ENCODE measurements at regions not wholly inside any gene's neighbourhood (a gene's known extent, or its start where the extent isn't known, plus 50 kb on each side); places are given as distances from the start of the nearest gene placed in this dataset.

DNA sequence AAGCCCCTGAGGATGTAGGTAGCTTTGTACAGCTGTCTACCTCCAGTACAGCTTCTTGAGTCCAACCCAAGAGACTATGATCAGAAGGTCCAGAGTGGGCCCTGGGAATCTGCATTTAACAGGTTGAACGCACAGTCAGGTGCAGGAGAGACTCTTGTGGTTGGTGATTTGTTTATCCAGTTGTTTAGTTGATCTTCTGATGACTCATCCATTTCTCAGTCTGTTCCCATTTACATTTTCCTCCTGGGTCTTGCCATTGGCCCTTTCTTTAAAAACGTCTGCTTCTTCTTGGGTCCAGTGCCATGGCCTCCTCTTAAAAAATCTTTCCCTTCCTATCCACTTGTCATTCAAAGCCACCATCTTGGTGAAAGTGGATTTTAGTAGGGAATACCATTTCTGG is 734.2 kb downstream of the MED13L start:
- TF ChIP-seq, protein P1, sequence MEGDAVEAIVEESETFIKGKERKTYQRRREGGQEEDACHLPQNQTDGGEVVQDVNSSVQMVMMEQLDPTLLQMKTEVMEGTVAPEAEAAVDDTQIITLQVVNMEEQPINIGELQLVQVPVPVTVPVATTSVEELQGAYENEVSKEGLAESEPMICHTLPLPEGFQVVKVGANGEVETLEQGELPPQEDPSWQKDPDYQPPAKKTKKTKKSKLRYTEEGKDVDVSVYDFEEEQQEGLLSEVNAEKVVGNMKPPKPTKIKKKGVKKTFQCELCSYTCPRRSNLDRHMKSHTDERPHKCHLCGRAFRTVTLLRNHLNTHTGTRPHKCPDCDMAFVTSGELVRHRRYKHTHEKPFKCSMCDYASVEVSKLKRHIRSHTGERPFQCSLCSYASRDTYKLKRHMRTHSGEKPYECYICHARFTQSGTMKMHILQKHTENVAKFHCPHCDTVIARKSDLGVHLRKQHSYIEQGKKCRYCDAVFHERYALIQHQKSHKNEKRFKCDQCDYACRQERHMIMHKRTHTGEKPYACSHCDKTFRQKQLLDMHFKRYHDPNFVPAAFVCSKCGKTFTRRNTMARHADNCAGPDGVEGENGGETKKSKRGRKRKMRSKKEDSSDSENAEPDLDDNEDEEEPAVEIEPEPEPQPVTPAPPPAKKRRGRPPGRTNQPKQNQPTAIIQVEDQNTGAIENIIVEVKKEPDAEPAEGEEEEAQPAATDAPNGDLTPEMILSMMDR (IDR thresholded peaks at IDR 0.05; ENCODE audit: unreplicated experiment), result no peak
- H3K36me3 Mint-ChIP-seq (ENCODE audit: low read depth, unreplicated experiment), result no peaks in the 10 kb centered on the region
- peaks cover 1% of the 10 kb centered on the region for H3K27me3 Mint-ChIP-seq (ENCODE audit: unreplicated experiment)
- no peak overlapping the region for H3K27ac Mint-ChIP-seq (ENCODE audit: unreplicated experiment)
- no peak overlapping the region for H3K4me3 Mint-ChIP-seq (ENCODE audit: unreplicated experiment)
- no peak for DNase-seq (ENCODE audit: low spot score)
- H3K9me3 Mint-ChIP-seq (ENCODE audit: unreplicated experiment), result no peaks in the 10 kb centered on the region
- H3K4me1 Mint-ChIP-seq (ENCODE audit: unreplicated experiment), result no peaks in the 10 kb centered on the region

DNA sequence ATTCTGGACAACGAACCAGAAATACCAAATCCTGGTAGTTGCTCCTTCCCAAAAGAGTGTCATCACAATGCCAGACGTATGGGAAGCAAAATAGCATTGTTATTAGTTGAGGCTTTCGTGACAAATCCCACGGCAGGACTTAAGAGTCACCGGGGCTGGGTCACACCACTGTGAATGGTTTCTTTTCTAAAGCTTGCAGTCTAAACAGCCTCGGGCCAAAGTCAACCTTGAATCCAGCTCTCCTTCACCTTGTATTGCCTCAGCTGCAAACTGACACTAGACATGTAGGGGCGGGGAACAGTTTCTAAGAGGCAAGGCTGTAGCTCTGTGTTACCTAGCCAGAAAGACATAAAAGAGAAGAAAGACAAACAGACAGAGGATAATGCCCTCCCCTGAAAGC is 734.8 kb downstream of the MED13L start:
- Mint-ChIP-seq H3K4me1 (ENCODE audit: unreplicated experiment) (no peaks in the 10 kb centered on the region), H3K27me3 (ENCODE audit: unreplicated experiment) (peaks cover 1% of the 10 kb centered on the region), H3K36me3 (ENCODE audit: low read depth, unreplicated experiment) (no peaks in the 10 kb centered on the region), H3K4me3 (ENCODE audit: unreplicated experiment) (no peak overlapping the region), H3K9me3 (ENCODE audit: unreplicated experiment) (no peaks in the 10 kb centered on the region), H3K27ac (ENCODE audit: unreplicated experiment) (no peak overlapping the region)
- DNase-seq (ENCODE audit: low spot score), result no peak
- TF ChIP-seq, protein P1 (IDR thresholded peaks at IDR 0.05; ENCODE audit: unreplicated experiment), result no peak

DNA sequence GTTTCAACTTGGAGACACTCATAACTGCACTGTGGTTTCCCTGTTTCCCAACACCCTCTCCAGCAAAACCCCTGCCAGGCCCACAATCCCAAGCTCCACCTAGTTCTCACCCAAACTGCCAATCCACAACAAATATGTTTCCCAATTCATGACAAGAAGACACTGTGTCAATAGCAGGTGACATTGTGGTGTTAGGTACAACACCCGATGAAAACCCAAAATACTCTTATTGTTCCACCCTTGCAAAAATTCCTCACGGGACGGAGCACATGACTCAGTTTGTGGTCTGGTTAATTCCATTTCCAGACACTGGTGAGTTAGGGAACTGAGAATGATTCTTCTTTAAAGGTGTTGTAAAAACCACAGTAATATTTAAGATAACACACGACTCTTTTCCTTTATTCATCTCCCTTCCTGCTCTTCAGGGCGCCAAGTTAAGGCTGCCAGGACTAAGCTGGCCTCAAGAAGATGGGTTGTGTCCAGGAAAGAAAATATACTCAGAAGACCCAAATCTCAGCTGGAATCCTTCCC is 735.5 kb downstream of the MED13L start:
- Mint-ChIP-seq H3K4me1 (ENCODE audit: unreplicated experiment) (no peaks in the 10 kb centered on the region), H3K4me3 (ENCODE audit: unreplicated experiment) (no peak overlapping the region), H3K27ac (ENCODE audit: unreplicated experiment) (no peak overlapping the region), H3K9me3 (ENCODE audit: unreplicated experiment) (no peaks in the 10 kb centered on the region), H3K27me3 (ENCODE audit: unreplicated experiment) (peaks cover 1% of the 10 kb centered on the region), H3K36me3 (ENCODE audit: low read depth, unreplicated experiment) (no peaks in the 10 kb centered on the region)
- TF ChIP-seq, protein P1 (IDR thresholded peaks at IDR 0.05; ENCODE audit: unreplicated experiment), result no peak
- DNase-seq (ENCODE audit: low spot score), result no peak

DNA sequence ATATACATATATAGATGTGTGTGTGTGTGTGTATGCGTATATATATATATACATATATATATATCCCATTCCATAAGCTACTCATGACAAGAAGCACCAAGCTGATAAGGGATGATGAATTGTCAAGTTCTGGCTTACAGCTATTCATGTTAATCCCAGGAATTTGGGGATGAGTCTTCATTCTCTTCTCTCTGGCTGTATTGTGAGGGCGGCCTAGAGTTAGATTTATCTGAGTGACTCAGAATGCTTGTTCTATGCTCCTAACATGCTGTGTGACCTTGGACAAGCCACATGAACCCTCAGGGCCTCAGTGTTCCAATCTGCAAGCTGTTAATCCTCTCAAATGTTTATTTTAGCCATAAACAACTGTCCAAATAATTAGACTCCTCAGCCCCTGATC is 749.0 kb downstream of the MED13L start:
- no peak overlapping the region for H3K27ac Mint-ChIP-seq (ENCODE audit: unreplicated experiment)
- TF ChIP-seq, protein P1 (IDR thresholded peaks at IDR 0.05; ENCODE audit: unreplicated experiment), result no peak
- H3K4me3 Mint-ChIP-seq (ENCODE audit: unreplicated experiment), result no peak overlapping the region
- H3K27me3 Mint-ChIP-seq (ENCODE audit: unreplicated experiment), result peaks cover 1% of the 10 kb centered on the region
- H3K9me3 Mint-ChIP-seq (ENCODE audit: unreplicated experiment), result no peaks in the 10 kb centered on the region
- no peaks in the 10 kb centered on the region for H3K36me3 Mint-ChIP-seq (ENCODE audit: low read depth, unreplicated experiment)
- DNase-seq (ENCODE audit: low spot score), result no peak
- no peaks in the 10 kb centered on the region for H3K4me1 Mint-ChIP-seq (ENCODE audit: unreplicated experiment)

DNA sequence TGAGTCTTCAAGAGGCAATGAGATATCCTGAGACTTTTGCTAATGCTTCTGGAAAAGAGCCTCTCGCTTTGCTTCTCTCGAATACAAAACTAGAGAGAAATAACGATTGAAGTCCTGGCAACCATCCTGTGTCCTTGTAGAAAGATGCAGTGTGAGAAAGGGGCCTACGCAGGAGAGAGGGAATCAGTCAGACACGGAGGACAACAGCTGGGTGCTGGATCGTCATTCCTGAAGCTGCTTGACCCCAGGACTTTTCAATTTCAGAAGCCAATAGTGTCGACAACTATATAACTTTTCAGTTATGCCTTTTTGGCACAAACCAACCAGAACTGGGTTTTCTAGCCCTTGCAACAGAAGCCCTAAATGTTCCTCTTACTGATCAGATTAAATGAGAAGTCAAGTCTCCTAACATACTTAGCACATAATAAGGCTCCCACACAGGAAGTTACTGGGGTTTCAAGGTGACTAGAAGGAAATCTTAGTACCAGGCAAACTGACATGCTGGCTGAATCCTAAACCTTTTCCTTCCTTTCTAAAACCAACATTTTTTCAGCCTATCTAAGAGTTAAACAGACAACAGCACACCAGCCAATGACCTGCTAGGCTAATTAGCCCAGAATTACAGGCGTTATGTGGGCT is 755.6 kb downstream of the MED13L start:
- Mint-ChIP-seq H3K4me1 (ENCODE audit: unreplicated experiment) (peaks cover 10% of the 10 kb centered on the region), H3K4me3 (ENCODE audit: unreplicated experiment) (no peak overlapping the region), H3K27me3 (ENCODE audit: unreplicated experiment) (peaks cover 1% of the 10 kb centered on the region), H3K36me3 (ENCODE audit: low read depth, unreplicated experiment) (peaks cover 4% of the 10 kb centered on the region), H3K9me3 (ENCODE audit: unreplicated experiment) (no peaks in the 10 kb centered on the region), H3K27ac (ENCODE audit: unreplicated experiment) (no peak overlapping the region)
- DNase-seq (ENCODE audit: low spot score), result no peak
- TF ChIP-seq, protein P1 (IDR thresholded peaks at IDR 0.05; ENCODE audit: unreplicated experiment), result no peak
